ENCODE measurements at regions not wholly inside any gene's neighbourhood (a gene's known extent, or its start where the extent isn't known, plus 50 kb on each side); places are given as distances from the start of the nearest gene placed in this dataset.
"Not testable (repeated sequence)": the region's sequence is repeated elsewhere in the genome, so short reads cannot be mapped to it uniquely, and the experiment has no call there.

- POLR2A ChIA-PET: no interaction called here
- CTCF ChIA-PET: interaction anchor here (1.0 kb wide), 1 partner anchor 13 kb away, joined by 3 read pairs; no protein-coding TSS in a partner anchor
- TF ChIP-seq FOXA1 (IDR thresholded peaks at IDR 0.05): no peak
- no peak for TF ChIP-seq ELF4 (IDR thresholded peaks at IDR 0.05)
- TF ChIP-seq BHLHE40 (IDR thresholded peaks at IDR 0.05; ENCODE audit: borderline replicate concordance): no peak
- no peak for TF ChIP-seq CTBP1 (IDR thresholded peaks at IDR 0.05; ENCODE audit: borderline replicate concordance)
- TF ChIP-seq, protein P1, sequence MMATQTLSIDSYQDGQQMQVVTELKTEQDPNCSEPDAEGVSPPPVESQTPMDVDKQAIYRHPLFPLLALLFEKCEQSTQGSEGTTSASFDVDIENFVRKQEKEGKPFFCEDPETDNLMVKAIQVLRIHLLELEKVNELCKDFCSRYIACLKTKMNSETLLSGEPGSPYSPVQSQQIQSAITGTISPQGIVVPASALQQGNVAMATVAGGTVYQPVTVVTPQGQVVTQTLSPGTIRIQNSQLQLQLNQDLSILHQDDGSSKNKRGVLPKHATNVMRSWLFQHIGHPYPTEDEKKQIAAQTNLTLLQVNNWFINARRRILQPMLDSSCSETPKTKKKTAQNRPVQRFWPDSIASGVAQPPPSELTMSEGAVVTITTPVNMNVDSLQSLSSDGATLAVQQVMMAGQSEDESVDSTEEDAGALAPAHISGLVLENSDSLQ (IDR thresholded peaks at IDR 0.05): no peak
- TF ChIP-seq LEF1 (IDR thresholded peaks at IDR 0.05; ENCODE audit: borderline replicate concordance): no peak
- TF ChIP-seq HDGF (IDR thresholded peaks at IDR 0.05; ENCODE audit: borderline replicate concordance): no peak
- TF ChIP-seq FOXM1 (IDR thresholded peaks at IDR 0.05; ENCODE audit: borderline replicate concordance): no peak
- no peak for TF ChIP-seq SUZ12 (IDR thresholded peaks at IDR 0.05)
- DNase-seq (ENCODE audit: extremely low spot score): no peak
These were observed 1918.5 kb upstream of the FLRT2 start for GRCh38 chr14:83611491-83611890.

DNA sequence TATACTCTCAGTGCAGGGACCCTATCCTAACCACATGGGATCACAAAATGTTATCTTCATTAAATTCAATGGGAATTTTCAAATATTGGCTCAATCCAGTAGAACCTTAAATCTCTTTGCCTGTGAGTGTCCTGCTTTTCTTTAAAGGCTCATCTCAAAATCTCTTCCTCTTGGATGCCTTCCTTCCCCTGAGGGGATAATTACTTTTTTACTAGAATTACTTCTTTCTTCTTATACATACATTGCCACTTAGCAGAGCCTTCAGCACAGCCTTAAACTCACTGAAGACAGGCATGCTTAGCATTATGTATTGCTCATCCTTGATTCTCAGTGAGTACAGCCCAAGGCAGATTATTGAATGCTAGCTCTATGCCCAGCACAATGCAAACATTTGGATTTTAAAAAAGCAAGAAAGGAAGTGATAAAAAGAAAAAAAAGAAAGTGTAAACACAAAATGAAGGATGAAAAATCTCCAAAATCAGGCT lies 1918.0 kb upstream of the FLRT2 start:
- no peak for DNase-seq (ENCODE audit: extremely low spot score)
- ChIA-PET POLR2A (no interaction called here), CTCF (interaction anchor here (1.0 kb wide), 1 partner anchor 12 kb away, joined by 3 read pairs; no protein-coding TSS in a partner anchor)
- no peak for TF ChIP-seq ELF4 (IDR thresholded peaks at IDR 0.05)
- TF ChIP-seq SP1 (IDR thresholded peaks at IDR 0.05): no peak
- TF ChIP-seq CTBP1 (IDR thresholded peaks at IDR 0.05; ENCODE audit: borderline replicate concordance): no peak
- no peak for TF ChIP-seq FOXK2 (IDR thresholded peaks at IDR 0.05)
- no peak for TF ChIP-seq LEF1 (IDR thresholded peaks at IDR 0.05; ENCODE audit: borderline replicate concordance)

DNA sequence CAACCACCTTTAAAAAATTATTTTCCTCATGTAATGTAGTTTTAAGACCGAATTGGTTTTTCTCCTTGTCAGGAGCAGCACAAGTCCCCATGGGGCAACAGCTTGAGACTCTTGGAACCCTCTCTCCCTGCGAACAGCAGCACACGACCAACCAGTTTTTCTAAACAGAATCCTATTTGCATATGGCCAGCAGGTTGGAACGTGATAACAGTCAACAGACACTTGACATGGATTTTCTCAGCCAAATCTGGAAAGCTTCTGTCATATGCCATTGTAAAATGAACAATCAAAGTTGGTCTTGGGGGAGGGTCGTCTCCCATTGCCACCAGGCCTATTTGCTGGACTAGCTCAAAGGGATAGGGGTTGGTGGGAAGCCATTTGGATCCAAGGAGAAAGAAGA lies 1915.0 kb upstream of the FLRT2 start:
- CTCF ChIA-PET: no interaction called here
- no peak for DNase-seq (ENCODE audit: extremely low spot score)
- POLR2A ChIA-PET: no interaction called here
- TF ChIP-seq, protein P1 (IDR thresholded peaks at IDR 0.05): no peak

- ChIA-PET POLR2A (no interaction called here), CTCF (interaction anchor here (0.8 kb wide), 1 partner anchor 12 kb away, joined by 3 read pairs; no protein-coding TSS in a partner anchor)
- TF ChIP-seq BHLHE40 (IDR thresholded peaks at IDR 0.05; ENCODE audit: borderline replicate concordance): no peak
- TF ChIP-seq NFRKB (IDR thresholded peaks at IDR 0.05): no peak
- TF ChIP-seq LEF1 (IDR thresholded peaks at IDR 0.05; ENCODE audit: borderline replicate concordance): no peak
- TF ChIP-seq FOXK2 (IDR thresholded peaks at IDR 0.05): no peak
- TF ChIP-seq FOXA1 (IDR thresholded peaks at IDR 0.05): no peak
- TF ChIP-seq ARNT (IDR thresholded peaks at IDR 0.05): no peak
- TF ChIP-seq ZNF384 (IDR thresholded peaks at IDR 0.05): no peak
- TF ChIP-seq FOXM1 (IDR thresholded peaks at IDR 0.05; ENCODE audit: borderline replicate concordance): no peak
- no peak for TF ChIP-seq HDGF (IDR thresholded peaks at IDR 0.05; ENCODE audit: borderline replicate concordance)
- DNase-seq (ENCODE audit: extremely low spot score): no peak
These were observed 1905.4 kb upstream of the FLRT2 start for GRCh38 chr14:83624541-83624940.

DNA sequence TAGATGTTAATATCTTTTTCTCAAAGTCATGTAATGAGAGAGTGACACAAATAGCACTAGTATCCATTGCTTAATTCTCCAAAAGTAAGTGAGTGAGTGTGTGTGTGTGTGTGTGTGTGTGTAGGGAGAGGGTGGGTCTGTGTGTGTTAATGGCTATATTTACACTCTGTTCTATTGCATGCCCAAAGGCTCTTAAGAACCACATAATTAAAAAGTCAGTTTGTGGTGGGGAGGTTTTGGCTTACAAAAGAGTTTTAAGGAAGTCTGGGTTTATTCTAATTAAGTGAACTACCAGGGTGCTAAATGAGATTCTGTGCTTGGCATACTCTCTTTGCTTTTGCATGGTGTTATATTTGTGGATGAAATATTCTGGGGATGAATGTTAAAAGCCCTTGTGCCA lies 1897.6 kb upstream of the FLRT2 start:
- DNase-seq (ENCODE audit: extremely low spot score): no peak
- POLR2A ChIA-PET: no interaction called here
- TF ChIP-seq FOXM1 (IDR thresholded peaks at IDR 0.05; ENCODE audit: borderline replicate concordance) (no peak), LEF1 (IDR thresholded peaks at IDR 0.05; ENCODE audit: borderline replicate concordance) (no peak), FOXA1 (IDR thresholded peaks at IDR 0.05) (no peak), HDGF (IDR thresholded peaks at IDR 0.05; ENCODE audit: borderline replicate concordance) (no peak), NFRKB (IDR thresholded peaks at IDR 0.05) (no peak), ELF4 (IDR thresholded peaks at IDR 0.05) (no peak), FOXK2 (IDR thresholded peaks at IDR 0.05) (no peak), L3MBTL2 (conservative IDR thresholded peaks at IDR 0.05) (no peak), CTBP1 (IDR thresholded peaks at IDR 0.05; ENCODE audit: borderline replicate concordance) (no peak), SUZ12 (IDR thresholded peaks at IDR 0.05) (no peak)
- TF ChIP-seq, protein P1 (IDR thresholded peaks at IDR 0.05): no peak
- CTCF ChIA-PET: no interaction called here

- ChIA-PET CTCF (no interaction called here), POLR2A (no interaction called here)
- no peak for DNase-seq (ENCODE audit: extremely low spot score)
- TF ChIP-seq FOXA1 (IDR thresholded peaks at IDR 0.05) (no peak), TARDBP (IDR thresholded peaks at IDR 0.05) (no peak), BHLHE40 (IDR thresholded peaks at IDR 0.05; ENCODE audit: borderline replicate concordance) (no peak), ELF4 (IDR thresholded peaks at IDR 0.05) (no peak), HDGF (IDR thresholded peaks at IDR 0.05; ENCODE audit: borderline replicate concordance) (no peak), ARNT (IDR thresholded peaks at IDR 0.05) (no peak), SP1 (IDR thresholded peaks at IDR 0.05) (no peak)
- TF ChIP-seq, protein P1 (IDR thresholded peaks at IDR 0.05): no peak
These were observed 1891.0 kb upstream of the FLRT2 start for GRCh38 chr14:83638748-83639504.

DNA sequence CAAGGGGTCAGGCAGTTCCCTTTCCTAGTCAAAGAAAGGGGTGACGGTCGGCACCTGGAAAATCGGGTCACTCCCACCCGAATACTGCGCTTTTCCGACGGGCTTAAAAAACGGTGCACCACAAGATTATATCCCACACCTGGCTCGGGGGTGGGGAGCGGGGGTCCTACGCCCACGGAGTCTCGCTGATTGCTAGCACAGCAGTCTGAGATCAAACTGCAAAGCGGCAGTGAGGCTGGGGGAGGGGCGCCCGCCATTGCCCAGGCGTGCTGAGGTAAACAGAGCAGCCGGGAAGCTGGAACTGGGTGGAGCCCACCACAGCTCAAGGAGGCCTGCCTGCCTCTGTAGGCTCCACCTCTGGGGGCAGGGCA lies 1890.5 kb upstream of the FLRT2 start:
- CTCF ChIA-PET; POLR2A ChIA-PET; DNase-seq (ENCODE audit: extremely low spot score): not testable (repeated sequence)
